Nephron progenitor cell (in vitro differentiated cells): ENCODE measurements at regions not wholly inside any gene's neighbourhood (a gene's known extent, or its start where the extent isn't known, plus 50 kb on each side); places are given as distances from the start of the nearest gene placed in this dataset.
"Not testable (repeated sequence)": the region's sequence is repeated elsewhere in the genome, so short reads cannot be mapped to it uniquely, and the experiment has no call there.

Experiments
- DNase-seq: peaks from one replicate; pipeline ENCODE4 v3.0.0; 2021
- H3K27ac Mint-ChIP-seq: 2 replicates; pipeline ENCODE4 v1.8.0; 2021; ENCODE audit warnings: mild to moderate bottlenecking, moderate library complexity, mixed read lengths
- H3K27me3 Mint-ChIP-seq: 2 replicates; pipeline ENCODE4 v1.8.0; 2021; ENCODE audit warnings: mild to moderate bottlenecking, low read depth, mixed read lengths; ENCODE audit not compliant: poor library complexity
- H3K36me3 Mint-ChIP-seq: 2 replicates; pipeline ENCODE4 v1.8.0; 2021; ENCODE audit warnings: low read depth, mixed read lengths
- H3K4me1 Mint-ChIP-seq: 2 replicates; pipeline ENCODE4 v1.8.0; 2021; ENCODE audit warnings: mixed read lengths
- H3K4me3 Mint-ChIP-seq: 2 replicates; pipeline ENCODE4 v1.8.0; 2021; ENCODE audit warnings: mild to moderate bottlenecking, moderate library complexity, mixed read lengths
- H3K9me3 Mint-ChIP-seq: 2 replicates; pipeline ENCODE4 v1.8.0; 2021; ENCODE audit warnings: mild to moderate bottlenecking, moderate library complexity, mixed read lengths
- CTCF ChIP-seq: fragments of 200-600 bp; sonication (generic); IDR thresholded peaks from 2 replicates; pipeline ENCODE4 v1.5.0; 2021; ENCODE audit warnings: antibody characterized with exemption

GRCh38 chr7:24388212-24388611 lies 104.2 kb downstream of the NPY start:
- peaks cover 8% of the 10 kb centered on the region for H3K27me3 Mint-ChIP-seq
- DNase-seq, result no peak
- H3K9me3 Mint-ChIP-seq, result peaks cover 3% of the 10 kb centered on the region
- H3K4me3 Mint-ChIP-seq, result no peak overlapping the region
- H3K27ac Mint-ChIP-seq, result no peak overlapping the region
- no peak for TF ChIP-seq CTCF
- H3K36me3 Mint-ChIP-seq, result no peaks in the 10 kb centered on the region
- H3K4me1 Mint-ChIP-seq, result peaks cover 12% of the 10 kb centered on the region

GRCh38 chr7:24390376-24391157 lies 106.6 kb downstream of the NPY start:
- H3K9me3 Mint-ChIP-seq, result no peaks in the 10 kb centered on the region
- DNase-seq, result no peak
- no peak overlapping the region for H3K27ac Mint-ChIP-seq
- no peak for TF ChIP-seq CTCF
- H3K36me3 Mint-ChIP-seq, result no peaks in the 10 kb centered on the region
- H3K27me3 Mint-ChIP-seq, result peaks cover 10% of the 10 kb centered on the region
- no peak overlapping the region for H3K4me3 Mint-ChIP-seq
- H3K4me1 Mint-ChIP-seq, result peaks cover 29% of the 10 kb centered on the region

- Mint-ChIP-seq H3K4me3 (no peak overlapping the region), H3K27me3 (peaks cover 19% of the 10 kb centered on the region), H3K9me3 (no peaks in the 10 kb centered on the region), H3K27ac (no peak overlapping the region), H3K36me3 (no peaks in the 10 kb centered on the region), H3K4me1 (peaks cover 44% of the 10 kb centered on the region)
- DNase-seq, result no peak
- no peak for TF ChIP-seq CTCF
Observed at GRCh38 chr7:24392774-24393173, 108.8 kb downstream of the NPY start.

GRCh38 chr7:24395512-24395911 lies 111.5 kb downstream of the NPY start:
- no peak for TF ChIP-seq CTCF
- Mint-ChIP-seq H3K4me3 (no peak overlapping the region), H3K27ac (peak overlapping the region; percentile 60), H3K27me3 (peaks cover 38% of the 10 kb centered on the region), H3K36me3 (no peaks in the 10 kb centered on the region), H3K4me1 (peaks cover 47% of the 10 kb centered on the region), H3K9me3 (no peaks in the 10 kb centered on the region)
- peak; percentile 23 for DNase-seq

- H3K36me3 Mint-ChIP-seq, H3K9me3 Mint-ChIP-seq, DNase-seq, H3K27ac Mint-ChIP-seq: not testable (repeated sequence)
- Mint-ChIP-seq H3K4me3 (peak overlapping the region; percentile 55), H3K27me3 (peaks cover 38% of the 10 kb centered on the region), H3K4me1 (peaks cover 54% of the 10 kb centered on the region)
Observed at GRCh38 chr7:24396387-24396786, 112.4 kb downstream of the NPY start.

- no peaks in the 10 kb centered on the region for H3K9me3 Mint-ChIP-seq
- no peaks in the 10 kb centered on the region for H3K36me3 Mint-ChIP-seq
- H3K4me3 Mint-ChIP-seq, result no peak overlapping the region
- peaks cover 34% of the 10 kb centered on the region for H3K27me3 Mint-ChIP-seq
- peak; percentile 17 for TF ChIP-seq CTCF
- DNase-seq, result no peak
- no peak overlapping the region for H3K27ac Mint-ChIP-seq
- H3K4me1 Mint-ChIP-seq, result peaks cover 31% of the 10 kb centered on the region
Observed at GRCh38 chr7:24401628-24402593, 117.9 kb downstream of the NPY start.
